GM19328 (cell line): ENCODE measurements at regions not wholly inside any gene's neighbourhood (a gene's known extent, or its start where the extent isn't known, plus 50 kb on each side); places are given as distances from the start of the nearest gene placed in this dataset.
"Not testable (repeated sequence)": the region's sequence is repeated elsewhere in the genome, so short reads cannot be mapped to it uniquely, and the experiment has no call there.

ENCODE experiments used
- ATAC-seq: cut with Tn5 transposase; IDR thresholded peaks from one replicate; pipeline ENCODE4 v1.9.1; 2021; ENCODE audit warnings: mild to moderate bottlenecking, moderate library complexity; ENCODE audit not compliant: unreplicated experiment

- no peak for ATAC-seq
Observed at GRCh38 chr6:56808871-56809359, 146.0 kb upstream of the BEND6 start.

DNA sequence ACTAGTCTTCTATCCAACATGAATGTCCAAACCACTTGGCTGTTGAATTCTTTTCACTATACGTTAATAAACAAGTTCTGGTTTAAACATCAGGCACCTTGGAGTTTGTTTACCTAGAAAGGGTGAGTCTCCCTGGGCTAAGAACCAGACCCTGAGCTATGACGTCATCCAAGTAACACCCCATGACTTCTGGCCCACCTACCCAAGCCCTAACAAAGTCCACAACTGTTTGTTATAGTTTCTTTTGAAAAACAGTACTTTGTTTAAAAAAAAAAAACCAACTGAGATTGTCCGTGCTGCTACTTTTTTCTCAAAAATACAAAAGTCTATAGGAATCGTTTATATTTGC, 146.9 kb upstream of the BEND6 start:
- no peak for ATAC-seq

- no peak for ATAC-seq
Observed at GRCh38 chr6:56807326-56807988, 147.4 kb upstream of the BEND6 start.

- no peak for ATAC-seq
Observed at GRCh38 chr6:56806368-56806767, 148.5 kb upstream of the BEND6 start.

DNA sequence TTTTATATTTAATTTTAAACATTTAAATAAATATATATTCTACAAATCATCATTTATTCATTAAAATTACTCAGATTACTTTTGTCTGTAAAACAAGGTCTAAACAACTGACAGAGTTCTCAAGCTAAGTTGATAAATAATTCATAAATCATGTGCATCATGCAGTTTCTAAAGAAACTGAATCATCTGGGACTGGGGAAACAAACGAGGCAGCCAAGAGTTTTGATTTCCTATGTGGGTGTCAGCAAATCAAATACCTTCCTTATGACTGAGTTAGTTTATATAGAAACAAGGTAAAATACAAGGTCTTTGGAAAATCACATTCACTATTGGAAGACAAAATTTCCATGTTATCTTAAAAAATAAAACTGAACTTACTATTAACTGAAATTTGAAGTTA, 149.9 kb upstream of the BEND6 start:
- ATAC-seq, result no peak

DNA sequence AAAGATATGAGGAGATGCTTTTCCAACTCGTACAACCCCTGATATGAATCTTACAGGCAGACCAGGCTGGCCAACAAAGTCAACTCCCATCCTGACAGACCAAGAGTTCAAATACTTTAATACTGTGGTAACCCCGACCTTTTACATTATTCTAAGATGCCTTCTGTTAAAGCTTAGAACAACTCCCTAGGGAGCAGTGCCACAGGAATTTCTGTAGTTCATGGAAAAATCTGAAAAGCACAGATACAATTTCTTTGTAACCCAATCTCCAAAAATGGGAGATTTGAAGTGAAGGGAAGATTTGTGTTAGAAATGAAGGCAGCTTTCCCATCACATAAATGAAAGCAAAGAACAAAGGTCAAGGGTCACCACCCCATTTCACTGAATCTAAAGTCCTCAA, 151.3 kb upstream of the BEND6 start:
- ATAC-seq, result no peak

DNA sequence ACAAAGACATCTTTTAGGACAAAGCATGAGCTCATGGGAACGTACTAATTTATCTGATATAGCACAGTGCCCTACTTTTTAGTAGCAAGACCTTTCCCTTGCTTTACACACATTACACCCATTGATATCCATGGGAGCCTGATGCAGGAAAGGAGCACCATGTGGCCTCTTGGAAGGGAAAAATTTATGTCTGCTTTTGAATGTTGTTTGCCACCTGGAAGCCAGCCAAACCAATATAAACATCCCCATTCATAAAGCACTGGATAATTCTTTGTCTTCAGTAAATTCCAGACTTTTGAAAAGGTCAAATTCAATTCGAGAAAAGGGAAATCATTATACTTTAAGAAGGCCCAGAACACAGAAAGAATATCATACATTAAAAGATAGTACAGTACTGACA, 152.3 kb upstream of the BEND6 start:
- ATAC-seq, result no peak

- no peak for ATAC-seq
Observed at GRCh38 chr6:56799989-56800388, 154.9 kb upstream of the BEND6 start.

DNA sequence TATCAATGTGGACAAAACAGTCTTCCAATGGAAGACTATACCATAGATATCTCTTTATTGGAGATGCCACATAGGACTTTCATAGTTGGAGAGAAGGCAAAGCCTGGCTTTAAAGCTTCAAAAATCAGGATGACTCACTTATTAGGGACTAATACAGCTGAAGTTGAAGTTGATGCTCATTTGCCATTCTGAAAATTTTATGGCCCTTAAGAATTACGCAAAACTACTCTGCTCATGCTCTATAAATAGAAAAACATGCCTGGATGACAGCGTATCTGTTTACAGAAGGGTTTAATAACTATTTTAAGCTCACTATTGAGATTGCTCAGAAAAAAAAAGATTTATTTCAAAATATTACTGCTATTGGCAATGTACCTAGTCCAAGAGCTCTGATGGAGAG, 155.5 kb upstream of the DST start:
- no peak for ATAC-seq

GRCh38 chr6:56796196-56796532, 153.5 kb upstream of the DST start:
- ATAC-seq, result no peak

- ATAC-seq, result no peak
Observed at GRCh38 chr6:56795466-56796195, 152.9 kb upstream of the DST start.

DNA sequence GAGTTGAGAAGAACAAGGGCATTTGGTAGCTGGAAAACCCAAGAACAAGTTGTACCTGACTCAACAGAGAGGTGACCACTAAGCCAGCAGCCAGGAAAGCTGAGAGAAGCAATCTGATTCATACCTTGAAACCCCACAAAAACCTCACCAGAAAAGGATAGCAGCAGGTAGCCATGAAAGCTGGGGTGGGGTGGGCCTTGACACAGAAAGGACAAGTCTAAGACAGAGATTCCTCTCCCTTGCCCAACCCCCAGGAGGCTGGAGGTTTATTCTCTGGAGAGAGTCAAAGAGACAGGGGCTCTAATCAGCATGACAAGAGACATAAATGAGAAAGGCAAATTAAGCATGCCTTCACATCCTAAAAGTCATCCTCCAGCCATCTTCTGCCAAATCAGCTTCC, 151.7 kb upstream of the DST start:
- ATAC-seq, result no peak

- ATAC-seq, result no peak
Observed at GRCh38 chr6:56793938-56794337, 151.2 kb upstream of the DST start.

GRCh38 chr6:56790414-56790813, 147.7 kb upstream of the DST start:
- no peak for ATAC-seq

DNA sequence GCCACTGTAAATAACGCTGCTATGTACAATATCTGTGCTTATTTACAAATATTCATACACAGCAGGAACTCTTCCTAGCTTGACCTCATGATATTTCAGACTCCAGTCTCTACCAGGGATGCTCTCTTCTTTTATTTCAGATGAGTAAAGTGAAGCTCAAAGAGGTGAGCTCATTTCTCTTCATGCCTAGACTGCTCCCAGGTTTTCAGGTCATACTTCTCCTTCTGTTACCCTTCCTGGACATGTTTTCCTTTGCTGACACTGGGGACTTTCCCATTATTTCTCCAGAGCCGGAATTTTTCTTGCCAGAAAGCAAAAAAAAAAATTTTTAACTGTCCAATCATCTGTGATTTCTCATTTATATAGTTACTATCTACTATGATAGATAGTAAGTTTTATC, 147.2 kb upstream of the DST start:
- ATAC-seq, result no peak

- no peak for ATAC-seq
Observed at GRCh38 chr6:56789342-56789741, 146.7 kb upstream of the DST start.

DNA sequence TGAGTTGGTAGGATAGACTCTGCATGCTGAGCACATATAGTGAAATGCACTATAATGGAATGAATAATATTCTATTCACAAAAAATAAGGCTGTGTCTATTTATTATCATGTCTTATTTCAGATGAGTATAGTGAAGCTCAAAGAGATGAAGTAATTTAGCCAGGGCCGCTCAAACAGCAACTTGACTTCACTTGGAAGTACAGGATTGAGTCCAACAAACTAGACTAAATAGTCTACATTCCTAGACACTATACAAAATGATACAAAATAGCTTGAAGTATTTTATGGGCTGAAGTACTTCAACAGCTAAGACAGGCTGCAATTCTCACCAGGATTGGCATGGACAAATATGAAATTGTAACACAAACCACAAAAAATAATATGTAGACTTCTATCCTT, 144.5 kb upstream of the DST start:
- ATAC-seq, result no peak

GRCh38 chr6:56786256-56786655, 143.6 kb upstream of the DST start:
- no peak for ATAC-seq

- not testable (repeated sequence) for ATAC-seq
Observed at GRCh38 chr6:56785536-56785935, 142.8 kb upstream of the DST start.

DNA sequence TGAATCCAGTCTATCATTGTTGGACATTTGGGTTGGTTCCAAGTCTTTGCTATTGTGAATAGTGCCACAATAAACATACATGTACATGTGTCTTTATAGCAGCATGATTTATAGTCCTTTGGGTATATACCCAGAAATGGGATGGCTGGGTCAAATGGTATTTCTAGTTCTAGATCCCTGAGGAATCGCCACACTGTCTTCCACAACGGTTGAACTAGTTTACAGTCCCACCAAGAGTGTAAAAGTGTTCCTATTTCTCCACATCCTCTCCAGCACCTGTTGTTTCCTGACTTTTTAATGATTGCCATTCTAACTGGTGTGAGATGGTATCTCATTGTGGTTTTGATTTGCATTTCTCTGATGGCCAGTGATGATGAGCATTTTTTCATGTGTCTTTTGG, 137.4 kb upstream of the DST start:
- ATAC-seq, result not testable (repeated sequence)

DNA sequence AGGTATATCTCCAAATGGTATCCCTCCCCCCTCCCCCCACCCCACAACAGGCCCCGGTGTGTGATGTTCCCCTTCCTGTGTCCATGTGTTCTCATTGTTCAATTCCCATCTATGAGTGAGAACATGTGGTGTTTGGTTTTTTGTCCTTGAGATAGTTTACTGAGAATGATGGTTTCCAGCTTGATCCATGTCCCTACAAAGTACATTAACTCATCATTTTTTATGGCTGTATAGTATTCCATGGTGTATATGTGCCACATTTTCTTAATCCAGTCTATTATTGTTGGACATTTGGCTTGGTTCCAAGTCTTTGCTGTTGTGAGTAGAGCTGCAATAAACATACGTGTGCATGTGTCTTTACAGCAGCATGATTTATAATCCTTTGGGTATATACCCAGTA, 135.8 kb upstream of the DST start:
- not testable (repeated sequence) for ATAC-seq

- no peak for ATAC-seq
Observed at GRCh38 chr6:56775498-56776166, 132.9 kb upstream of the DST start.
